IPS-NIHi11 (cell line): ENCODE measurements at regions not wholly inside any gene's neighbourhood (a gene's known extent, or its start where the extent isn't known, plus 50 kb on each side); places are given as distances from the start of the nearest gene placed in this dataset.

ENCODE experiments used
- DNase-seq: peaks from one replicate; pipeline ENCODE4 v3.0.0; 2012; ENCODE audit warnings: mixed read lengths, low spot score

- peak; percentile 35 for DNase-seq
These were observed 57.1 kb upstream of the NKX1-1 start for GRCh38 chr4:1463088-1463926.

GRCh38 chr4:1462768-1463075, 56.5 kb upstream of the NKX1-1 start:
- DNase-seq, result peak; percentile 15

GRCh38 chr4:1462009-1462767, 55.9 kb upstream of the NKX1-1 start:
- DNase-seq, result peak; percentile 56

- DNase-seq, result peak; percentile 10
These were observed 55.0 kb upstream of the NKX1-1 start for GRCh38 chr4:1460967-1461868.

- DNase-seq, result peak; percentile 33
These were observed 53.7 kb upstream of the NKX1-1 start for GRCh38 chr4:1459722-1460511.

GRCh38 chr4:1459081-1459721, 53.0 kb upstream of the NKX1-1 start:
- DNase-seq, result peak; percentile 48

GRCh38 chr4:1458581-1458980, 52.3 kb upstream of the NKX1-1 start:
- peak; percentile 9 for DNase-seq
